ENCODE measurements at regions not wholly inside any gene's neighbourhood (a gene's known extent, or its start where the extent isn't known, plus 50 kb on each side); places are given as distances from the start of the nearest gene placed in this dataset.
"Not testable (repeated sequence)": the region's sequence is repeated elsewhere in the genome, so short reads cannot be mapped to it uniquely, and the experiment has no call there.

- peak; percentile 26 for DNase-seq (ENCODE audit: low read depth)
Measured at GRCh38 chr4:27360790-27361267, 500.2 kb downstream of the STIM2 start.

- no peak for DNase-seq (ENCODE audit: low read depth)
Measured at GRCh38 chr4:27364509-27364908, 503.9 kb downstream of the STIM2 start.

GRCh38 chr4:27366104-27366823, 505.6 kb downstream of the STIM2 start:
- no peak for DNase-seq (ENCODE audit: low read depth)

- DNase-seq (ENCODE audit: low read depth), result no peak
Measured at GRCh38 chr4:27368781-27369180, 508.1 kb downstream of the STIM2 start.

GRCh38 chr4:27381815-27382214, 521.2 kb downstream of the STIM2 start:
- DNase-seq (ENCODE audit: low read depth), result no peak

GRCh38 chr4:27387711-27388110, 527.1 kb downstream of the STIM2 start:
- no peak for DNase-seq (ENCODE audit: low read depth)

GRCh38 chr4:27397886-27398285, 537.2 kb downstream of the STIM2 start:
- peak; percentile 21 for DNase-seq (ENCODE audit: low read depth)

GRCh38 chr4:27398631-27399310, 538.1 kb downstream of the STIM2 start:
- no peak for DNase-seq (ENCODE audit: low read depth)

GRCh38 chr4:27407616-27408015, 547.0 kb downstream of the STIM2 start:
- DNase-seq (ENCODE audit: low read depth), result no peak

- no peak for DNase-seq (ENCODE audit: low read depth)
Measured at GRCh38 chr4:27412613-27413012, 552.0 kb downstream of the STIM2 start.

- no peak for DNase-seq (ENCODE audit: low read depth)
Measured at GRCh38 chr4:27414887-27415731, 554.5 kb downstream of the STIM2 start.

- DNase-seq (ENCODE audit: low read depth), result no peak
Measured at GRCh38 chr4:27428661-27429060, 568.0 kb downstream of the STIM2 start.

- no peak for DNase-seq (ENCODE audit: low read depth)
Measured at GRCh38 chr4:27429364-27429871, 568.8 kb downstream of the STIM2 start.

- no peak for DNase-seq (ENCODE audit: low read depth)
Measured at GRCh38 chr4:27442146-27442545, 581.5 kb downstream of the STIM2 start.

GRCh38 chr4:27442661-27443060, 582.0 kb downstream of the STIM2 start:
- not testable (repeated sequence) for DNase-seq (ENCODE audit: low read depth)

- DNase-seq (ENCODE audit: low read depth), result no peak
Measured at GRCh38 chr4:27463816-27464215, 603.2 kb downstream of the STIM2 start.

GRCh38 chr4:27467351-27467750, 606.7 kb downstream of the STIM2 start:
- no peak for DNase-seq (ENCODE audit: low read depth)

- DNase-seq (ENCODE audit: low read depth), result no peak
Measured at GRCh38 chr4:27472364-27472763, 611.7 kb downstream of the STIM2 start.

- no peak for DNase-seq (ENCODE audit: low read depth)
Measured at GRCh38 chr4:27474691-27475090, 614.0 kb downstream of the STIM2 start.

GRCh38 chr4:27484216-27484615, 623.6 kb downstream of the STIM2 start:
- DNase-seq (ENCODE audit: low read depth), result no peak

- no peak for DNase-seq (ENCODE audit: low read depth)
Measured at GRCh38 chr4:27490315-27490714, 629.7 kb downstream of the STIM2 start.

- no peak for DNase-seq (ENCODE audit: low read depth)
Measured at GRCh38 chr4:27490766-27491165, 630.1 kb downstream of the STIM2 start.
